H1 (cell line): ENCODE measurements at regions not wholly inside any gene's neighbourhood (a gene's known extent, or its start where the extent isn't known, plus 50 kb on each side); places are given as distances from the start of the nearest gene placed in this dataset.

ENCODE experiments used
- JUND ChIP-seq: IDR thresholded peaks from 2 replicates; pipeline ENCODE4 v1.6.1; 2011; ENCODE audit warnings: mild to moderate bottlenecking, improper control_type of control experiment, low read length
- POLR2A ChIP-seq, 2 experiments: IDR thresholded peaks; 1 replicate in 1 of 2; 2 replicates in 1 of 2; pipeline ENCODE4 v1.6.1; 2011; ENCODE audit warnings: low read depth in 2 of 2, low read length in 2 of 2, mild to moderate bottlenecking in 2 of 2; ENCODE audit errors: control extremely low read depth in 1 of 2
- SRF ChIP-seq: IDR thresholded peaks from 2 replicates; pipeline ENCODE4 v1.6.1; 2011; ENCODE audit warnings: mild to moderate bottlenecking, low read depth, low read length, moderate library complexity
- YY1 ChIP-seq: IDR thresholded peaks from 2 replicates; pipeline ENCODE4 v1.6.1; 2011; ENCODE audit warnings: low read depth, mild to moderate bottlenecking, low read length
- TF ChIP-seq, protein P1 (sequence below): IDR thresholded peaks from 2 replicates; pipeline ENCODE4 v1.6.1; 2012; ENCODE audit warnings: inconsistent platforms

DNA sequence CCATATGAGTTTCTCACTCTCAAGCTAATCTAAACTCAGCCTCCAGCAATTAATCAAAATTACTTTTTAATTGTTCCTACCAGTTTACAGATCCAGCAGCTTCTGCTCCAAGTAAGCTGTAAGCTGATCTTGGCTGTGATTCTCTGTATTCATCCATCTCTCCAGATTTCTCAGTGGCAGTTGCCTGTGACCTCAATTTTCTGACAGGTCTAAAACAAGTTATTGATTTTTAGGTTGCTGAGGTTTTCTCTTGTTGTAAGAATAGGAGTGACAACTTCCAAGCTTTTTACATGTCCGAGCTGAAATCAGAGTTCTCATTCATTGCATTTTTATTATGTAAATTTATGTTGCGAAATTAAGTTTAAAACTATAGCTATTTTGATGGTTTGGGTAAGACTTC lies 1044.4 kb downstream of the PLA2G4A start (continued):
- TF ChIP-seq, protein P1, sequence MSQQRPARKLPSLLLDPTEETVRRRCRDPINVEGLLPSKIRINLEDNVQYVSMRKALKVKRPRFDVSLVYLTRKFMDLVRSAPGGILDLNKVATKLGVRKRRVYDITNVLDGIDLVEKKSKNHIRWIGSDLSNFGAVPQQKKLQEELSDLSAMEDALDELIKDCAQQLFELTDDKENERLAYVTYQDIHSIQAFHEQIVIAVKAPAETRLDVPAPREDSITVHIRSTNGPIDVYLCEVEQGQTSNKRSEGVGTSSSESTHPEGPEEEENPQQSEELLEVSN: no peak
- TF ChIP-seq SRF (no peak), YY1 (no peak), POLR2A (IDR thresholded peaks at IDR 0.05; ENCODE audit: control extremely low read depth in 1 of 2, low read depth in 2 of 2, low read length in 2 of 2) (no peak), JUND (no peak)
